CD4-positive, alpha-beta T cell treated with Interleukin-4 for 4 hours (primary cell): ENCODE measurements at regions not wholly inside any gene's neighbourhood (a gene's known extent, or its start where the extent isn't known, plus 50 kb on each side); places are given as distances from the start of the nearest gene placed in this dataset.
"Not testable (repeated sequence)": the region's sequence is repeated elsewhere in the genome, so short reads cannot be mapped to it uniquely, and the experiment has no call there.

ENCODE experiments used
- DNase-seq: peaks from one replicate; pipeline ENCODE4 v3.0.0-alpha.2; 2020

- DNase-seq = no peak
Measured at GRCh38 chrX:106220177-106220576, 52.1 kb downstream of the PWWP3B start.

DNA sequence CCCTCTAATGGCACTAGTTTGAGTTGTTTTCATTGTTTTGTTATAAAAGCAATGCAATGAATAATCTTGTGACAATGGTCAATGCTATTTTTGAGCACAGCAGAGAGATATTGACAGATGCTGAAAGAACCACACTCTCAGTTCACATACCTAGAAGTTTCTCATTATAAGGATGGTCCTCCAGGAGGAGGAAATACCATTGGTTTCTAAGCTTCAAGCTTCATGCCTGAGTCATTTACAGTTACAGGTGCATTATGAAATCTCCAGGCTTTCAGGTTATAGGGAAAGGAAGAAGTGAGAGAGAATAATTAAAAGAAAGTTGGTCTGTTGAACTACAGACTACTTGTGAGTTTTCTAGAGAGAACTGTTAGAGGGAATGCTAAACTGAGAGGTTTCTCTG is 75.3 kb downstream of the PWWP3B start:
- no peak for DNase-seq

DNA sequence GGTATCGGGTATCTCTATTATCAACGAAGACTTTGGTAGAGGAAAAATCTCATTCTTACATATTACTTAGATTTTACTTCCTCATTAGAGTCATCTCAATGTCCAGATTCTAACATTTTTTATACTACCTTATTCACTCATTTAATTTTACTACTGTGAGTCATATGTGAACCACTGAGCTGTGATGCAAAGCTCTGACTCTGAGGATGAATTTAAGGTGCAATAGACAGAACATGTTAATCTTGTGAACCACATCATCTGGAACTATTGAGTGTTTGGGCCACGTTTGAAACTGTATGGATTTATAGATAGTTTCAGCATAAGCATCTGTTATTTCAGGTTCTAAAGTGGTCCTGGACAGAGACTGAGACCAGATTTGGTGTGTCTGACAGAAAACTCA is 78.4 kb downstream of the PWWP3B start:
- DNase-seq = no peak

DNA sequence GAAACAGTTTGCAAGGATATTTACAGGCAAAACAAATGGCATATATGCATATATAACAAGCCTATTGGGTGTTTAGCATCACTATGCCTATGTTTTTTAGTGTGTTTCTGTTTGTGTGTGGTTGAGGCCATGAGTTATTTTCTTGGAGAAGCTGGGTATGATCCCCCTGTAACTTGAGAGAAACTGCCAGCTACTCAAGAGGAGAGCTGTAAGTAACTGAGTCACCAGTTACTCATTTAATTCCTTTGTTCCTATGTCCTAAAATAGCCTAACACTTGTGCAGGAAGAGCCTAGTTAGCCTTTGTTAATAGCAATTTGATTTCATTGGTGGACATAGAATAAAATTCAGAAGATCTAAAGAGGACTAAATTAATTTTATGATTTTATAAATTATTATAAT is 79.1 kb downstream of the PWWP3B start:
- no peak for DNase-seq

DNA sequence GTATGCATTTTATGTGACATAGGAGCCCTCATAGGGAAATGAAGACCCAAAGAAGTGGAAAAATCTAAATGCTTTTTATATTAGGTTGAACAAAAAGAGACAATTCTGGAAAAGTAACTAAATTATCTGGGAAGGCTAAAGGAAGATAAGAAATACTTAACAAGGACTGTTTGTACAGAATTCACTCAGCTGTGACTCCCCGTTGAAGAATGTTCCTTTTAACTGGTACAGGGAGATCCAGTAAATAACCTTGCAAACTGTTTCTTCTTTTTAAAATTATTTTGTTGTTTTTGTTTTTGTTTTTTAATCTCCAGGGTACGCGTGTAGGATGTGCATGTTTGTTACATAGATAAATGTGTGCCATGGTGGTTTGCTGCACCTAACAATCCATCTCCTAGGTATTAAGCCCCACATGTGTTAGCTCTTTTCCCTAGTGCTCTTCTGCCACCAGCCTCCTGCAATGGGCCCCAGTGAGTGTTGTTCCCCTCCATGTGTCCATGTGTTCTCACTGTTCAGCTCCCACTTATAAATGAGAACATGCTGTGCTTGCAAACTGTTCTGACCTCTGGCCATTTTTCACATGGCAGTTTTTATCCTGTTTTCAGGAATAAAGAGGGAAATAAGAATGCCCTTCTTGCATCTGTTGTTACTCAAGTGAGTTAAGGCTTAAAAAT is 81.7 kb downstream of the PWWP3B start:
- DNase-seq = no peak

DNA sequence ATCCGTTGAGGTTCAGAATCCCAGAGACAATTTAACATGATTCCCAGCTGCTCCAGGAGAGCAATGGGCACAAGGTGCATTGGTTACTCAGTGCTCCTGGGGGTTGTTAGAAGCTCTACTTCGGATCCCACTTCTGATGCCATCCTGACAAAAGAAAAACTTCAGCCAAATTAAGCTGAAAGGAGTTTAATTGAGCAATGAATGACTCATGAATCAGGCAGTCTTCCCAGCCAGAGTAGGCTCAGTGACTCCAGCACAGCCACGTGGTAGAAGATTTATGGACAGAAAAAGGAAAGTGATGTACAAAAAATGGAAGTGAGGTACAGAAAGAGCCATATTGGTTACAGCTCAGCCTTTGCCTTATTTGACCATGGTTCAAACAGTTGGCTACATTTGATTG is 95.7 kb downstream of the PWWP3B start:
- no peak for DNase-seq

- not testable (repeated sequence) for DNase-seq
Measured at GRCh38 chrX:106273947-106274587, 106.0 kb downstream of the PWWP3B start.

DNA sequence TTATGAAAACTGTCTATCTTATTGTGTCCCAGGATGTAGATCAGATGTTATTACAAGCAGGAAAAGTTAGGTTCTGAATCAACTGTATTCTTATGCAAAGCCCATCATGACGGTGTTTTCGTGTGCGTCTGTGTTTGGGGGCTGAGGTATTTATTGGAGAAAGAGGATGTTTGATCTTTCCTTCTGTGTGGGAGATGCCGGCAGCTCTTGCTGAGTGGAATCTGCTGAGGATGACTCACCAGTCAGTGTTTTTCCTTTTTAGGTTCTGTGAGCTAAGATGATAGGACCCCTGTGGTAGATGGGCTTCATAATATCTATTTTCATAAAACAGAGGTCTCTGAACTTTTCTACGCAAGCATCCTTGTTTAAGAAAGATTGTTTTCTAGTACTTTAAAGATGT is 107.1 kb downstream of the PWWP3B start:
- DNase-seq = not testable (repeated sequence)

DNA sequence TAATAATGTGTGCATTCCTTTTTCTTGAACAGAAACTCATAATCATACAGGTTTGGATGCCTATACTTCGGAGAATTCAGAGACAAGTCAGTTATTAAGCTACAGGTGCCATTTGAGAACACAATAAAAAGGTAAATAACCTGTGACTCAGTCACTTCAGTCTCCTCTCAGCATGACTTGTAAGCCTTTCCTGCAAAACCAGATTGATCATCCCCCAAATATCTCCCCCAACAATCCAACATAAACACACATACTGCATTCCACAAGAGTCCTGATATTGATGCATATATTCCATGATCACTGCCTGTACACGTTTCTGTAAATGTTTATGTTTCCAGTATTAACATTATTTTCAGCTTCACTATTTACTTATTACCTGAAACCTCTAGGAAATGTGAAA is 110.8 kb downstream of the PWWP3B start:
- no peak for DNase-seq

DNA sequence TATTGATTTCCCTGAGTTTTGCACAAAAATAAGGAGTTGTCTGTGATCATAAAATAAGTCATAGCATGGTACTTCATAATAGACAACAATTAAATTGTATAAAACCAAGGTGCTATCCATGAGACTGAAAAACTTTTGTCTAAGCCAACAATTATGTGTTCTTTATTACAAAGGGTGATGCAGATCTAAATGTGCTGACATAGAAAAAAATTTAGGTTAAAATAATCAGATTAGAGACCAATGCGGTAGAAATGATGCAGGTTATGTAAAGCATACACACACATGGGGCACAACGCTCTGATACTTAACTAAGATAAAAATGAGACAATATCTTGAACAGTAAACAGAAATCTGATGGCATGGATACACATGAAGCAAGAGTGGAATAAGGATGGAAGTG is 113.3 kb downstream of the PWWP3B start:
- no peak for DNase-seq

- no peak for DNase-seq
Measured at GRCh38 chrX:106283841-106284240, 115.7 kb downstream of the PWWP3B start.

DNA sequence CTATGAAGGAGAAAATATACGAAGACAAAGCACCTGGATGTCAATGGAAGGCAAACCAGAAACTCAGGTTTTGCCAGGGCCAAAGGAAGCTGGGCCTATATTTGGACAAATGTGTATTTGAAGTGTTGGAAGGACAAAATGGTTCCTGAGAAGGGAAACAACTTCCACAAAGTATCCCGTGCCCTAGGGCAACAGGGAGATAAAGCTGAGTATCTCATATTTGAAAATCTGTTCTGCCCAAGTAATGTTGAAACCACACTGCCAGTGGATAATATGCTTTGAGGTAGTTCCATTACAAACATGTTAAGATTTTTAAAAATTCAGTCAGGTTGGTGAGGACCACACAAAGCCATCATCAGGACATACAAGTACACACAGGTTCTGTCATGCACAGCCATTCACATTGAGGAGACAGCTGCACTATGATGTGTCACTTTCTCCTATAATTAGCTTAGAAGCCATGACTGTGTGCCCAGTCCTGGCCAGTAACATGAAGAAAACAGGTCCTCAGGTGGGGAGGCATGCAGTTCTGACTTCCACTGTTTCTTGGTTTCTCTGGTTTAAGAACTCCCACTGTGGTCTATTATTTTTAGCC is 116.4 kb downstream of the PWWP3B start:
- DNase-seq = no peak

DNA sequence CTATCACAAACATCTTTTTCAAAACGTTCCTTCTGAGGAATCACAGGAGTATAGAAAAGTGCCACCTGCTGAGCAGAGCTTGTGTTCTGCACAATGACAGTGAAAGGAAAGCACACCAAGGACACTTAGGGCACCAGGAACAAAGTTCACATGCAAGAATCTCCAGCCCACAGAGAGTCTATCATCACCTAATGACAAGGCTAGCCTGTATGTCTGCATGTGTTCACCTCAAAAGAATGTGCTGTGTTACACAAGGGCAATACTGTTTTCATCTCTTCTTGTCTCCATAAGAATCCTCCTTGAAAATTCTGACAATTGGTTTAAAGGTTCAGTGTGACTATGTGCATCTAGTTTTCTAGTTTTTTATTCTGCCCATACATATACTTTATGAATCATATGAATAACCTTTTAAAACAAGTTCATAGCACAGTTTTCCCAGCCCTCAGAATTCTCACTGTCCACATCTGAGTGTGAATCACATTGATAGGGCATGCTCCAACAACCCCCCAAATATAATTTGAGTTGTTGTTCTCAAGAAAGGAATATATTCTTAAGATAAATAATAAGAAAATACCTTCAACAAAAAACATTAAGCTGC is 118.0 kb downstream of the PWWP3B start:
- no peak for DNase-seq

DNA sequence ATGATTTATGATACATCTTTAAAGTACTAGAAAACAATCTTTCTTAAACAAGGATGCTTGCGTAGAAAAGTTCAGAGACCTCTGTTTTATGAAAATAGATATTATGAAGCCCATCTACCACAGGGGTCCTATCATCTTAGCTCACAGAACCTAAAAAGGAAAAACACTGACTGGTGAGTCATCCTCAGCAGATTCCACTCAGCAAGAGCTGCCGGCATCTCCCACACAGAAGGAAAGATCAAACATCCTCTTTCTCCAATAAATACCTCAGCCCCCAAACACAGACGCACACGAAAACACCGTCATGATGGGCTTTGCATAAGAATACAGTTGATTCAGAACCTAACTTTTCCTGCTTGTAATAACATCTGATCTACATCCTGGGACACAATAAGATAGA is 122.7 kb downstream of the PWWP3B start:
- not testable (repeated sequence) for DNase-seq

DNA sequence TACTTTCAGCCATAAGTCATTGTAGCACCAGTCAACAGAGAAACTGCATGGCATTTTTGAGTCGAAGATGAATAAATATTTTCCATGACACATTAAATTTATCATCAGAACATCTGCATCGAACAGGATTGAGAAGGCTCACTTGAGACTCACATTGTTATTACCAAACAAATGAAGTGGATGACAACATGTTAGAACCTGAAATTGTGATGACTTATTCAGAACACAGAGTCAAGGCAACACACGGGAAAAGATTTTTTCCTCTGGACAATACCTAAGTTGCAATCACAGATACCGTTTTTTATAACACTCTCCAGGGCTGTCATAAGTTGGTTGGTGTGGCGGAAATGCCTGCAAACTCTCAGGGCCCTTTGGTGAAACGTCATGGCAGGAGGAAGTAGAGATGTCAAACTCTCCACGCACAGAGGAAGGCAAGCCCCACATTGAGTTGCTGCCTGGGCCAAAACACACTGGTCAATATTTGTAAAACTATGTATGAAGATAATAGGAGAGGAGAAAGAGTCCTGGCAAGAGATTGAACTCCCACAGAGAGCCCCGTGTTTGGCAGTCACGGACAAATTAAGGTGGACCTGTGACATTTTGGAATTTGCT is 123.8 kb downstream of the PWWP3B start:
- DNase-seq = not testable (repeated sequence)

DNA sequence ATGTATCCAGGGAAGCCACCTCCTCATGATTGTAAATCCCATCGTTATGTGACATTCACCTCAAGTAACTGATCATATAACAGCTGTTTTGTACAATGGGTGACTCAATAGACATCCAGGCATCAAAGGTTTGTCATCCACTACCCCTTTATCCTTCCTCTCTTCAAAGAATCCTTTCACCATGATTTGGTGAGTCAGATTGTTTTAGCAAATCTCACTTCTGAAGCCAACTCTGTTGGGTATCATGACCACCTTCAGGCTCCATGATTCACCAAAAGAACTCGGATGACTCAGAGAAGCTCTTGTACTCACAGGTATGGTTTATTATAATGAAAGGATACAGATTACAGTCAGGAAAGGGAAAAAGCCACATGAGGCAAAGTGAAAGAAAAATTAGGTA is 132.1 kb downstream of the PWWP3B start:
- no peak for DNase-seq

DNA sequence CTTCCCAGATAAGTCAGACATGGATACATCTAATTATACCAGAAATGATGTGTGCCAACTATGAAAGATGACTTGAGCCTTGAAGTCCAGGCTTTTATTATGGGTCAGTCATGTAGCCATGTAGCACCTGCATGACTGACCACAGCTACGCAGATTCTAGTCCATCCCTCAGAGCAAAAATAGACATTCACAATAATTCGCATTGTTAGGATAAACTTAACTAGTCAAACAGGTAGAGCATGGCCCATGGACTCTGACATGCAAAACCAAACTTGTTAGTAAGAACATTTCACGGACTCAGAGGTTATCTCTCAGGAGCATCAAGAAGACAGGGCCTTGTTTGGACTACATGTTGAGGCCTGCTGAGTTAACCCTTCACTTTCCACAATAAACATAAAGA is 132.6 kb downstream of the PWWP3B start:
- no peak for DNase-seq

GRCh38 chrX:106302304-106302703 is 134.2 kb downstream of the PWWP3B start:
- no peak for DNase-seq

DNA sequence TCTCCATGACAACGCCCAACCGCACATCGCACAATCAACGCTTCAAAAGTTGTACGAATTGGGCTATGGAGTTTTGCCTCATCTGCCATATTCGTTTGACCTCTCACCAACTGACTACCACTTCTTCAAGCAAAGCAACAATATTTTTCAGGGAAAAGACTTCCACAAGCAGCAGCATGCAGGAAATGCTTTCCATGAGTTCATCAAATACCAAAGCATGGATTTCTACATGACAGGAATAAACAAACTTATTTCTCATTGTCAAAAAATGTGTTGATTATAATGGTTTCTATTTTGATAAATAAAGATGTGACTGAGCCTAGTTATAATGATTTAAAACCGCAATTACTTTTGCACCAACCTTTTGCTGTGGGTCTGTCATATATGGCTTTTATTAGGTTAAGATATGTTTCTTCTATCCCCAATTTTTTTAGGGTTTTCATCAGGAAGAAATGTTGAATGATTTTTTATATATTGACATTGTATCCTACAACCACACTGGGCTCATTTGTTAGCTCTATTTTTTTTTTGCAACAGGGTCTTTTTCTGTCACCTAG is 138.4 kb downstream of the PWWP3B start:
- DNase-seq = no peak

- no peak for DNase-seq
Measured at GRCh38 chrX:106323357-106323756, 155.3 kb downstream of the PWWP3B start.

- no peak for DNase-seq
Measured at GRCh38 chrX:106331606-106332005, 163.5 kb downstream of the PWWP3B start.

DNA sequence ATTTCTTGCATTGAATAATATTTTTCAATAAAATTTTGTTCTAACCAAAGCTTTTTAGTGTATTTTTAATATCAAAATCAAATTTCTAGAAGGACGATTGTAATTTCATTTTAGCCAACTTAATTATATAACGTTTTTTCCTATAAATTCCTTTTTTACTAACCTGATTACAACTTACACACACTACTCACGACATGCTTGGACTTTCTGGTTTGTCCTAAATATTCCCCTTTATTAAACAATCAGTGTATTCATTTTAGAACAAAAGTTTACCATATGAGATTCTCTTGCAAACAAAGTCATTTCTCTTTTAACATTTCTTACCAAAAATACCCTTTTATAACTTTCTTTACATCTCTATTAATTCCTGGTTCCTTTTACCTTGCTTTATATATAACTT is 173.7 kb downstream of the PWWP3B start:
- DNase-seq = no peak

GRCh38 chrX:106356580-106356979 is 188.5 kb downstream of the PWWP3B start:
- no peak for DNase-seq
